Ovary (tissue), 7 donors: ENCODE measurements at regions not wholly inside any gene's neighbourhood (a gene's known extent, or its start where the extent isn't known, plus 50 kb on each side); places are given as distances from the start of the nearest gene placed in this dataset.

Experiments used
- DNase-seq, 5 donors: peaks; one replicate each; pipeline ENCODE4 v3.0.0-alpha.2; 2019 to 2020
- H3K27ac ChIP-seq, 2 donors: fragments of 200-600 bp; one replicate each; pipeline versions ENCODE4 v1.5.1 to v1.8.0; 2019 to 2022
- H3K27me3 ChIP-seq: fragments of 200-600 bp; one replicate; pipeline ENCODE4 v1.8.0; 2022
- H3K36me3 ChIP-seq: fragments of 200-600 bp; sonication (generic); one replicate; pipeline ENCODE4 v1.5.1; 2019
- H3K4me1 ChIP-seq: one replicate; pipeline ENCODE4 v1.8.1; 2013; ENCODE audit warnings: mild to moderate bottlenecking, moderate library complexity; ENCODE audit not compliant: insufficient read depth
- H3K4me3 ChIP-seq: fragments of 200-600 bp; sonication (generic); one replicate; pipeline ENCODE4 v1.5.1; 2017
- H3K9me3 ChIP-seq, 2 donors: fragments of 200-600 bp in 1 of 2; sonication (generic) in 1 of 2; one replicate each; pipeline versions ENCODE4 v1.5.1 to v1.8.1; 2013 to 2019; ENCODE audit warnings: mild to moderate bottlenecking in 1 of 2, moderate library complexity in 1 of 2
- CTCF ChIP-seq, 3 donors: fragments of 450-650 bp in 2 of 3; fragments of 200-600 bp in 1 of 3; IDR thresholded peaks; one replicate each; pipeline versions ENCODE4 v1.5.1 to v1.8.0; 2016 to 2022; ENCODE audit warnings: antibody characterized with exemption in 3 of 3, mild to moderate bottlenecking in 1 of 3
- EP300 ChIP-seq: sonication (generic); formaldehyde crosslinking; IDR thresholded peaks from one replicate; pipeline ENCODE4 v1.6.1; 2017; ENCODE audit warnings: antibody characterized with exemption
- POLR2A ChIP-seq: fragments of 450-650 bp; IDR thresholded peaks from one replicate; pipeline ENCODE4 v1.6.1; 2017; ENCODE audit warnings: antibody characterized with exemption, mild to moderate bottlenecking, moderate library complexity
- WGBS, 3 donors: extraction: QIAGEN DNeasy Blood & Tissue Kit in 1 of 3; methylation state at CpG; one replicate each; pipeline versions ENCODE4 v1.1.5 to v1.1.7; 2013 to 2017; 5-methylcytosine and 5-hydroxymethylcytosine counted together
- intact Hi-C, 4 donors: fragments of 100-400 bp; cut with DNase I; formaldehyde crosslinking; loops; one replicate each; pipeline versions ENCODE4 v1.11.0 to v1.15.1; 2022 to 2023
- donor health status: DM: no; HTN: no; CAD: no; lungs with moderate emphysema.
- donor health status: DM: no; HTN: no; CAD: no.
- donor health status: Bipolar disorder and iron deficiency.
- donor health status: DM: no; HTN: no; CAD: no.
- donor health status: DM: yes; HTN: yes; CAD: no.

DNA sequence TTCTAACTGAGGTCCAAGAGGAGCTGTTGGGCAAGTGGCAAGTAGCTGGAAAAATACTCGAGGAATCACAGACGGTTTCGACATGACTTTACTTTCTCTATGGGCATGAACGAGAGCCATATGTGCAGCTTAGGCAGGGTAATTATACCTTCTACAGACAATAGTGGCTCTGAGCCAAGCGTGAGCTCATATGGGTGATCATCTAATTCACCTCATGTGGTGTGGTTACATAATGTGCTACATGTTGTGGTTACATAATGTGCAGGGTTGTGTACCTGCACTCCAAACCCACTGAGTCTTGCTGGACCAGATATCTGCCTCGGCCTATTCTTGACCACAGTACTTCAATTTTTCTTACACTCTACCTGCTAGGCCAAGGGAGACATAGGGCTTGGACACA is 771.7 kb upstream of the EYS start:
- Histone ChIP-seq H3K4me3 (no peak overlapping the region), H3K27ac (no peak overlapping the region), H3K36me3 (no peaks in the 10 kb centered on the region), H3K4me1 (no peaks in the 10 kb centered on the region), H3K27me3 (no peaks in the 10 kb centered on the region), H3K9me3 (no peaks in the 10 kb centered on the region)
- intact Hi-C loops = no loop called here
- WGBS, 3 donors = 93% methylated on average over 6 of the region's 6 CpGs
- no peak for DNase-seq
- TF ChIP-seq CTCF (IDR thresholded peaks at IDR 0.05) (no peak), EP300 (no peak), POLR2A (no peak)

GRCh38 chr6:66435321-66435720 is 728.3 kb upstream of the EYS start:
- intact Hi-C loops = no loop called here
- no peak for DNase-seq
- no peaks in the 10 kb centered on the region for H3K4me1 ChIP-seq
- H3K27ac ChIP-seq = no peak overlapping the region
- WGBS, 3 donors = 77 to 80% (median 78%) methylated on average over 5 of the region's 5 CpGs
- no peaks in the 10 kb centered on the region for H3K36me3 ChIP-seq
- TF ChIP-seq POLR2A (no peak), CTCF (IDR thresholded peaks at IDR 0.05) (no peak), EP300 (no peak)
- H3K27me3 ChIP-seq = no peaks in the 10 kb centered on the region
- no peak overlapping the region for H3K4me3 ChIP-seq
- no peaks in the 10 kb centered on the region for H3K9me3 ChIP-seq

DNA sequence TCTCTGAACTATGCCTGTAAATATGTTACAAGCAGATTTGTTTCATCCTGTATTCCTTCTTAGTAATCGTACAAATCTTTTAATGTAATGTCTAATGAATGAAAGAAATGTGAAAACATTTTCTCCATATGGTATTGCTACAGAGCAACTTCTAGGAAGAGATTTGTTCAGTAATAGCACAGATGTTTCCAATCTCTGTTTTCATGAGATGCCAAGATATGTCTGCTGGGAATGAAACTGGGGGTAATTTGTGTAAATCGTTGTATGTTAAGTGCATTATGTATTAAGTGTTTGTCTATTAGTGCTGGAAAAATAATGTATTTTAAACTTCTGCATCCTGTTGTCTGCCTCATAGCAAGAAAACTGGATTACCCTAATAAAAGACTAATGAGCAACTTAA is 722.2 kb upstream of the EYS start:
- TF ChIP-seq POLR2A (no peak), EP300 (no peak), CTCF (IDR thresholded peaks at IDR 0.05) (no peak)
- H3K27me3 ChIP-seq = no peaks in the 10 kb centered on the region
- H3K27ac ChIP-seq = no peak overlapping the region
- 6 to 8% (median 6%) methylated on average over 2 of the region's 2 CpGs for WGBS, 3 donors
- no peak overlapping the region for H3K4me3 ChIP-seq
- intact Hi-C loops = no loop called here
- no peak for DNase-seq
- no peaks in the 10 kb centered on the region for H3K9me3 ChIP-seq
- no peaks in the 10 kb centered on the region for H3K36me3 ChIP-seq
- no peaks in the 10 kb centered on the region for H3K4me1 ChIP-seq

GRCh38 chr6:66423047-66423446 is 716.0 kb upstream of the EYS start:
- intact Hi-C loops = no loop called here
- TF ChIP-seq CTCF (IDR thresholded peaks at IDR 0.05) (no peak), POLR2A (no peak), EP300 (no peak)
- Histone ChIP-seq H3K27me3 (no peaks in the 10 kb centered on the region), H3K36me3 (no peaks in the 10 kb centered on the region), H3K9me3 (no peaks in the 10 kb centered on the region), H3K4me1 (no peaks in the 10 kb centered on the region), H3K27ac (no peak overlapping the region), H3K4me3 (no peak overlapping the region)
- no peak for DNase-seq

DNA sequence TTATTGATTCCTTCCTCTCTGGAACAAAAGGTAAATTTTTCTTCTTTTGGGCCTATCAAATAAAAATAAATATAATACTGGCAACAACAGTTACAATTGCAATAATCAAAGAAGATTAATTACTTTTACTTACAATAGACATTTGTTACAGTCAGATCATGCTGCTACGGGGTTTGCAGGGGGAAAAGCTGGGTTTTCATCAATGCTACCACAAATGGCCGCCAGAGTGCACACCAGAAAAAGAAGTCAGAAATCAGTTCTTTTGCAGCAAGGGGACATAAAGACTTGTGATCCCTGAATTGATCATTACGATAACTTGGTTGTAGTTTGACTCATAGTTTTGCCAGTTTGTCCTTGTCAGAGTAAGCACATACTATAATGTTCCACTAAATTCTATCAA is 714.5 kb upstream of the EYS start:
- Histone ChIP-seq H3K4me3 (no peak overlapping the region), H3K27me3 (no peaks in the 10 kb centered on the region), H3K4me1 (no peaks in the 10 kb centered on the region), H3K9me3 (no peaks in the 10 kb centered on the region), H3K27ac (no peak overlapping the region), H3K36me3 (no peaks in the 10 kb centered on the region)
- WGBS, 3 donors = 54 to 67% (median 65%) methylated on average over 3 of the region's 3 CpGs
- TF ChIP-seq CTCF (IDR thresholded peaks at IDR 0.05) (no peak), POLR2A (no peak), EP300 (no peak)
- DNase-seq = no peak
- intact Hi-C loops = no loop called here
